ENCODE measurements at regions not wholly inside any gene's neighbourhood (a gene's known extent, or its start where the extent isn't known, plus 50 kb on each side); places are given as distances from the start of the nearest gene placed in this dataset.

GRCh38 chr3:162892921-162893793 is 1396.5 kb downstream of the OTOL1 start:
- 33 to 56% methylated on average over 1 to 6 of the region's 6 CpGs for WGBS, 2 donors (ENCODE audit: low coverage in 1 of 2)
- Histone ChIP-seq H3K9me3 (no peaks in the 10 kb centered on the region), H3K4me1 (no peaks in the 10 kb centered on the region), H3K36me3 (no peaks in the 10 kb centered on the region), H3K27me3 (no peaks in the 10 kb centered on the region), H3K27ac (no peak overlapping the region), H3K4me3 (no peak overlapping the region)
- ATAC-seq, result no peak
- TF ChIP-seq, protein P1, sequence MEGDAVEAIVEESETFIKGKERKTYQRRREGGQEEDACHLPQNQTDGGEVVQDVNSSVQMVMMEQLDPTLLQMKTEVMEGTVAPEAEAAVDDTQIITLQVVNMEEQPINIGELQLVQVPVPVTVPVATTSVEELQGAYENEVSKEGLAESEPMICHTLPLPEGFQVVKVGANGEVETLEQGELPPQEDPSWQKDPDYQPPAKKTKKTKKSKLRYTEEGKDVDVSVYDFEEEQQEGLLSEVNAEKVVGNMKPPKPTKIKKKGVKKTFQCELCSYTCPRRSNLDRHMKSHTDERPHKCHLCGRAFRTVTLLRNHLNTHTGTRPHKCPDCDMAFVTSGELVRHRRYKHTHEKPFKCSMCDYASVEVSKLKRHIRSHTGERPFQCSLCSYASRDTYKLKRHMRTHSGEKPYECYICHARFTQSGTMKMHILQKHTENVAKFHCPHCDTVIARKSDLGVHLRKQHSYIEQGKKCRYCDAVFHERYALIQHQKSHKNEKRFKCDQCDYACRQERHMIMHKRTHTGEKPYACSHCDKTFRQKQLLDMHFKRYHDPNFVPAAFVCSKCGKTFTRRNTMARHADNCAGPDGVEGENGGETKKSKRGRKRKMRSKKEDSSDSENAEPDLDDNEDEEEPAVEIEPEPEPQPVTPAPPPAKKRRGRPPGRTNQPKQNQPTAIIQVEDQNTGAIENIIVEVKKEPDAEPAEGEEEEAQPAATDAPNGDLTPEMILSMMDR (IDR thresholded peaks at IDR 0.05), result no peak
- no peak for TF ChIP-seq EP300 (IDR thresholded peaks at IDR 0.05)
- TF ChIP-seq POLR2AphosphoS5 (IDR thresholded peaks at IDR 0.05), result no peak
- no peak for TF ChIP-seq POLR2A (IDR thresholded peaks at IDR 0.05)

DNA sequence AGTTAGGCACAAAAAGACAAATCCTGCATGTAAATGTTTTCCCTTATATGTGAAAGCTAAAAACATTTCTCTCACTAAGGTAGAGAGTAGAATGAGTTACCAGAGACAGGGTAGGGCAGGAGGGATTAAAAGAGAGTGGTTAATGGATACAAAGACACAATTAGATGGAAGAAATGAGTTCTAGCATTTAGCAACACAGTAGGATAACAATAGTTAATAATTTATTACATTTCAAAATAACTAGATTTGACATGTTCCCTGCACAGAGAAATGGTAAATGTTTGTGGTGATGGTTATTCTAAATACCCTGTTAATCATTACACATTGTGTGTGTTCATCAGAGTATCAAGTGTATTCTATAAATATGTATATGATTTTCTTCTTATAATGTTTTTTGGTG is 1400.7 kb downstream of the OTOL1 start:
- no peak overlapping the region for H3K27ac ChIP-seq
- no peaks in the 10 kb centered on the region for H3K36me3 ChIP-seq
- no peaks in the 10 kb centered on the region for H3K27me3 ChIP-seq
- H3K9me3 ChIP-seq, result no peaks in the 10 kb centered on the region
- H3K4me1 ChIP-seq, result no peaks in the 10 kb centered on the region
- H3K4me3 ChIP-seq, result no peak overlapping the region
- TF ChIP-seq POLR2A (IDR thresholded peaks at IDR 0.05), result no peak
- TF ChIP-seq POLR2AphosphoS5 (IDR thresholded peaks at IDR 0.05), result no peak
- no peak for TF ChIP-seq EP300 (IDR thresholded peaks at IDR 0.05)
- ATAC-seq, result no peak

GRCh38 chr3:162932503-162932902 is 1435.9 kb downstream of the OTOL1 start:
- Histone ChIP-seq H3K27ac (no peak overlapping the region), H3K9me3 (no peaks in the 10 kb centered on the region), H3K36me3 (no peaks in the 10 kb centered on the region), H3K27me3 (no peaks in the 10 kb centered on the region), H3K4me3 (no peak overlapping the region), H3K4me1 (peaks cover 0 to 3% (median 0%) of the 10 kb centered on the region in 3 donors)
- 40 to 45% methylated on average over 2 of the region's 2 CpGs for WGBS, 2 donors (ENCODE audit: low coverage in 1 of 2)
- TF ChIP-seq, protein P1 (IDR thresholded peaks at IDR 0.05), result no peak
- TF ChIP-seq POLR2AphosphoS5 (IDR thresholded peaks at IDR 0.05), result no peak
- no peak for TF ChIP-seq POLR2A (IDR thresholded peaks at IDR 0.05)
- no peak for ATAC-seq

DNA sequence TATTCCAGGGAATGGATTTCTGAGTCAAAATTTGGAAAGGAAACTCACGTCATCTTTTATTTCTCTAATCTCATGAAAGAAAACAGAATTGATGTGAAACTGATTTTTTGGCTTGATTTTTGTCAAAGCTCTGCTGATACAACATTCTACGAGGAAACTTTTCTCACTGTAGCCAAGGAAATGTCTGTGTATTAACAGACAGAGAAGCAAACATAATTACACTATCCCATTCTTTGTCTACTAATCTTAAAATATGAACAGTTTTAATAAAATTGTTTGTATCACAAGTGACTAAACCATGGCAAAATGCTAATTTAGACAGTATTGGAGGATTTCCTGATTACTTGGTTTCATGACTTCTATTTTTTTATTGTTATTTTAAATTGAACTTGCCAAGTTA is 1437.0 kb downstream of the OTOL1 start:
- no peak for ATAC-seq
- no peaks in the 10 kb centered on the region for H3K27me3 ChIP-seq
- no peaks in the 10 kb centered on the region for H3K9me3 ChIP-seq
- H3K4me1 ChIP-seq, result peaks cover 0 to 3% (median 0%) of the 10 kb centered on the region in 3 donors
- 13 to 14% methylated on average over 2 of the region's 2 CpGs for WGBS, 2 donors (ENCODE audit: low coverage in 1 of 2)
- TF ChIP-seq POLR2A (IDR thresholded peaks at IDR 0.05), result no peak
- TF ChIP-seq, protein P1 (IDR thresholded peaks at IDR 0.05), result no peak
- TF ChIP-seq EP300 (IDR thresholded peaks at IDR 0.05), result no peak
- TF ChIP-seq POLR2AphosphoS5 (IDR thresholded peaks at IDR 0.05), result no peak
- no peak overlapping the region for H3K27ac ChIP-seq
- no peaks in the 10 kb centered on the region for H3K36me3 ChIP-seq
- no peak overlapping the region for H3K4me3 ChIP-seq

DNA sequence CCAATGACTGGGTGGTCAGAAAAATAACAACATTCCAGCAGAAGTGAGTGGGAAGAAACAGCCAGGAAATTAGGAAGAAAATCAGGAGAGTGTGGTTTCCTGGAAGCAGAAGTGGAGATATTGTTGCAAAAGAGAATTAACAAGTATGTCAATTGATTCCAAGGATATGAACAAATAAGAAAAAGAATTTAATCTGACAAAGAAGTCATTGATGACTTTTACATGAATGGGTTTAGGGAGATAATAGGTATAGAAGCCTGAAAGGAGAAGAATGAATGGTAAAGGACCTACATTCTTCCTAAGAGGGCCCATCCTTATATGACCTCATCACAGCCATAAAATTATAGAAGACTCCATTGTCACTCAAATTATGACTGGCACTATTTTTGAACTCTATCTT is 1440.1 kb downstream of the OTOL1 start:
- Histone ChIP-seq H3K27me3 (no peaks in the 10 kb centered on the region), H3K9me3 (no peaks in the 10 kb centered on the region), H3K36me3 (no peaks in the 10 kb centered on the region), H3K4me1 (peaks cover 0 to 3% (median 0%) of the 10 kb centered on the region in 3 donors), H3K4me3 (no peak overlapping the region), H3K27ac (no peak overlapping the region)
- no peak for ATAC-seq
- TF ChIP-seq EP300 (IDR thresholded peaks at IDR 0.05) (no peak), POLR2A (IDR thresholded peaks at IDR 0.05) (no peak), POLR2AphosphoS5 (IDR thresholded peaks at IDR 0.05) (no peak)
- TF ChIP-seq, protein P1 (IDR thresholded peaks at IDR 0.05), result no peak

All from gastroesophageal sphincter (tissue), 4 donors.